H1 (cell line): ENCODE measurements at regions not wholly inside any gene's neighbourhood (a gene's known extent, or its start where the extent isn't known, plus 50 kb on each side); places are given as distances from the start of the nearest gene placed in this dataset.

Experiments used
- CTCF ChIA-PET: fragments of 300-600 bp; sonication (Branson Sonifier 250); formaldehyde crosslinking; loops from one replicate; lab custom pipeline; 2021; ENCODE audit not compliant: partially characterized antibody; lab: Charles Lee
- POLR2A ChIA-PET: fragments of 300-600 bp; sonication (Branson Sonifier 250); formaldehyde crosslinking; loops from one replicate; lab custom pipeline; 2021; ENCODE audit warnings: inconsistent platforms; ENCODE audit not compliant: partially characterized antibody; lab: Charles Lee
- DNase-seq, 2 experiments: peaks; one replicate each; pipeline versions ENCODE4 v3.0.0 to v3.0.0-alpha.2; 2010 to 2022; ENCODE audit warnings: low spot score in 2 of 2, low read depth in 1 of 2, mixed read lengths in 1 of 2
- FAIRE-seq: peaks from 2 replicates; lab custom pipeline; 2011; peaks lifted over from hg19 to GRCh38; lab: Jason Lieb, UNC
- H2AFZ ChIP-seq: 2 replicates; pipeline ENCODE4 v1.8.1; 2012; ENCODE audit warnings: low read length, inconsistent platforms
- H2AK5ac ChIP-seq: 2 replicates; pipeline ENCODE4 v1.6.1; 2013; ENCODE audit warnings: low read depth, low read length
- H2BK120ac ChIP-seq: replicated peaks from 2 replicates; pipeline ENCODE3; 2013; ENCODE audit warnings: low read depth, low read length, inconsistent platforms
- H2BK12ac ChIP-seq: 2 replicates; pipeline ENCODE4 v1.6.1; 2013; ENCODE audit warnings: low read depth, low read length
- H2BK15ac ChIP-seq: 2 replicates; pipeline ENCODE4 v1.6.1; 2013; ENCODE audit warnings: low read length
- H2BK20ac ChIP-seq: 2 replicates; pipeline ENCODE4 v1.6.1; 2013; ENCODE audit warnings: low read length
- H2BK5ac ChIP-seq: 2 replicates; pipeline ENCODE4 v1.6.1; 2013; ENCODE audit warnings: low read depth, low read length
- H3K14ac ChIP-seq: 2 replicates; pipeline ENCODE4 v1.6.1; 2013; ENCODE audit warnings: inconsistent platforms; ENCODE audit not compliant: insufficient read length
- H3K18ac ChIP-seq: 2 replicates; pipeline ENCODE4 v1.6.1; 2013; ENCODE audit warnings: low read length; ENCODE audit errors: extremely low read depth
- H3K23ac ChIP-seq: 2 replicates; pipeline ENCODE4 v1.6.1; 2013; ENCODE audit warnings: inconsistent platforms; ENCODE audit not compliant: insufficient read length
- H3K23me2 ChIP-seq: 2 replicates; pipeline ENCODE4 v1.6.1; 2013; ENCODE audit warnings: low read depth, low read length
- H3K27ac ChIP-seq: 2 replicates; pipeline ENCODE4 v1.6.1; 2011; ENCODE audit warnings: low read depth, low read length, inconsistent platforms
- H3K27me3 ChIP-seq, 4 experiments: replicated peaks in 1 of 4; 1 replicate in 1 of 4; 2 replicates in 3 of 4; pipeline versions ENCODE4 v1.6.1 to v1.8.1; 2011 to 2013; ENCODE audit warnings: low read length in 3 of 4, mild to moderate bottlenecking in 3 of 4, inconsistent platforms in 2 of 4, mixed read lengths in 2 of 4, moderate library complexity in 1 of 4; ENCODE audit not compliant: control insufficient read depth in 3 of 4, insufficient read depth in 3 of 4; ENCODE audit errors: extremely low read depth in 1 of 4
- H3K36me3 ChIP-seq, 4 experiments: 2 replicates each; pipeline versions ENCODE4 v1.6.1 to v1.8.1; 2011 to 2013; ENCODE audit warnings: mild to moderate bottlenecking in 4 of 4, low read length in 3 of 4, moderate library complexity in 2 of 4, control low read depth in 1 of 4, inconsistent platforms in 1 of 4; ENCODE audit not compliant: insufficient read depth in 4 of 4, control insufficient read depth in 2 of 4
- H3K4ac ChIP-seq: replicated peaks from 2 replicates; pipeline ENCODE3; 2013; ENCODE audit warnings: low read length, low read depth, mixed read lengths, inconsistent platforms; ENCODE audit not compliant: insufficient read length
- H3K4me1 ChIP-seq, 4 experiments: replicated peaks in 1 of 4; 1 replicate in 1 of 4; 2 replicates in 3 of 4; pipeline versions ENCODE4 v1.6.1 to v1.8.1; 2011 to 2013; ENCODE audit warnings: low read length in 3 of 4, inconsistent platforms in 2 of 4, mixed read lengths in 1 of 4; ENCODE audit not compliant: insufficient read depth in 4 of 4, control insufficient read depth in 3 of 4
- H3K4me2 ChIP-seq, 2 experiments: 2 replicates each; pipeline versions ENCODE4 v1.6.1 to v1.8.1; 2011 to 2013; ENCODE audit warnings: low read depth in 2 of 2, low read length in 2 of 2, control low read depth in 1 of 2, inconsistent platforms in 1 of 2, mild to moderate bottlenecking in 1 of 2; ENCODE audit not compliant: insufficient read depth in 1 of 2
- H3K4me3 ChIP-seq, 4 experiments: fragments of 200-600, 300-600 bp in 1 of 4; sonication (generic), shearing (Covaris generic), sonication (Bioruptor Twin) in 1 of 4; 2 replicates each; pipeline versions ENCODE4 v1.5.1 to v1.8.1; 2011 to 2016; ENCODE audit warnings: low read length in 4 of 4, low read depth in 3 of 4, control low read depth in 2 of 4, inconsistent platforms in 2 of 4, mild to moderate bottlenecking in 2 of 4, mixed read lengths in 1 of 4, moderate library complexity in 1 of 4; ENCODE audit not compliant: insufficient read depth in 2 of 4; ENCODE audit errors: extremely low read depth in 1 of 4
- H3K56ac ChIP-seq: replicated peaks from 2 replicates; pipeline ENCODE3; 2013; ENCODE audit warnings: low read depth, mild to moderate bottlenecking, mixed read lengths, low read length, inconsistent platforms; ENCODE audit not compliant: insufficient read length
- H3K79me1 ChIP-seq: 2 replicates; pipeline ENCODE4 v1.6.1; 2013; ENCODE audit warnings: low read depth, low read length, control low read depth
- H3K79me2 ChIP-seq, 2 experiments: 2 replicates each; pipeline versions ENCODE4 v1.6.1 to v1.8.1; 2012 to 2013; ENCODE audit warnings: low read length in 2 of 2, mild to moderate bottlenecking in 2 of 2, inconsistent platforms in 1 of 2; ENCODE audit not compliant: insufficient read depth in 2 of 2, control insufficient read depth in 1 of 2
- H3K9ac ChIP-seq, 4 experiments: replicated peaks in 1 of 4; 1 replicate in 1 of 4; 2 replicates in 3 of 4; pipeline versions ENCODE4 v1.6.1 to v1.8.1; 2011 to 2013; ENCODE audit warnings: low read depth in 3 of 4, low read length in 3 of 4, control low read depth in 2 of 4, mild to moderate bottlenecking in 2 of 4, moderate library complexity in 2 of 4, inconsistent platforms in 1 of 4; ENCODE audit errors: extremely low read depth in 1 of 4
- H3K9me3 ChIP-seq, 2 experiments: 2 replicates each; pipeline versions ENCODE4 v1.6.1 to v1.8.1; 2012 to 2013; ENCODE audit warnings: mild to moderate bottlenecking in 2 of 2, moderate library complexity in 2 of 2, control low read depth in 1 of 2, inconsistent platforms in 1 of 2, low read depth in 1 of 2, low read length in 1 of 2, mixed read lengths in 1 of 2; ENCODE audit not compliant: insufficient read depth in 2 of 2
- H4K20me1 ChIP-seq, 2 experiments: replicated peaks in 1 of 2; 2 replicates each; pipeline versions ENCODE3 to v1.8.1; 2011 to 2013; ENCODE audit warnings: inconsistent platforms in 2 of 2, low read length in 2 of 2, mild to moderate bottlenecking in 1 of 2; ENCODE audit not compliant: insufficient read depth in 2 of 2, control insufficient read depth in 1 of 2
- H4K5ac ChIP-seq: 2 replicates; pipeline ENCODE4 v1.6.1; 2013; ENCODE audit warnings: low read length, low read depth, mixed read lengths, inconsistent platforms; ENCODE audit not compliant: insufficient read length
- H4K8ac ChIP-seq: 2 replicates; pipeline ENCODE4 v1.8.0; 2013; ENCODE audit warnings: mild to moderate bottlenecking, moderate library complexity, low read length, inconsistent platforms; ENCODE audit not compliant: insufficient read depth; ENCODE audit errors: extremely low read depth
- H4K91ac ChIP-seq: replicated peaks from 2 replicates; pipeline ENCODE3; 2013; ENCODE audit warnings: low read length, mixed read lengths, inconsistent platforms; ENCODE audit not compliant: insufficient read length
- ASH2L ChIP-seq: fragments of 200-600, 300-600 bp; sonication (generic); IDR thresholded peaks from one replicate; pipeline ENCODE4 v1.7.1; 2017; ENCODE audit warnings: low read length
- POU5F1 ChIP-seq: IDR thresholded peaks from 2 replicates; pipeline ENCODE4 v1.6.1; 2011; ENCODE audit warnings: low read depth, mild to moderate bottlenecking, low read length, moderate library complexity
- SIRT6 ChIP-seq: IDR thresholded peaks from one replicate; pipeline ENCODE4 v1.7.1; 2012; ENCODE audit warnings: low read length, inconsistent platforms
- SIX5 ChIP-seq: IDR thresholded peaks from 2 replicates; pipeline ENCODE4 v1.6.1; 2011; ENCODE audit warnings: mild to moderate bottlenecking, low read depth, low read length
- WGBS, 2 experiments: shearing (Covaris generic) in 1 of 2; methylation state at CpG; one replicate each; pipeline versions ENCODE4 v1.1.6 to v1.1.7; 2013 to 2015; ENCODE audit warnings: low lambda C conversion rate in 2 of 2, mixed read lengths in 2 of 2, inconsistent platforms in 1 of 2, low coverage in 1 of 2, missing lambda C conversion rate in 1 of 2; ENCODE audit not compliant: insufficient replicate concordance in 2 of 2, insufficient coverage in 1 of 2, insufficient read length in 1 of 2; ENCODE audit errors: extremely low coverage in 1 of 2, missing lambda C conversion rate in 1 of 2; 5-methylcytosine and 5-hydroxymethylcytosine counted together
- TF ChIP-seq, protein P1 (sequence below): IDR thresholded peaks from 2 replicates; pipeline ENCODE4 v1.6.1; 2012; ENCODE audit warnings: inconsistent platforms
- TF ChIP-seq, protein P2 (sequence below): IDR thresholded peaks from 2 replicates; pipeline ENCODE4 v1.6.1; 2012; ENCODE audit warnings: inconsistent platforms

DNA sequence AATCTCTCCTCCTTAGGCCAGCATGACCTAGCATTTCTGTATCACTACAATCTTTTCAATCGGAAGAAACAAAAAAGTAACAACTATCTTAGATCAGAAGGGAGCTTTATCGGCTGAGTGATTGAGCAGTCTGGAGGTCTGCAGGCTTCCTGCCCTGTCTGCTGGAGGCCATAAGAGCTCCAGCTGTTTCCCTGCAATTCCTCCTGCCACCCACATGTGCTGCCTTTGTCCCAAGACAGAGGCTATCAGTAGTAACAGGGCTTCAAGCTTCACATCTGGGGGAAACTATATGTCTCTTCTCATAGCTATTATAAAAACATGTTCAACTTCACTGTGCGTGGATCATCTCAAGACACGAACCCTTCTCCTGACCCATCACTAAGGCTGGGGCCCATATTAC is 70.1 kb upstream of the VWC2 start:
- H3K9me3 ChIP-seq, result no peaks in the 10 kb centered on the region
- H4K8ac ChIP-seq, result no peak overlapping the region
- H2BK5ac ChIP-seq, result no peak overlapping the region
- H2BK15ac ChIP-seq, result no peak overlapping the region
- H3K4me1 ChIP-seq, result no peaks in the 10 kb centered on the region; a peak in 1 of 7 replicates
- no peak overlapping the region for H3K56ac ChIP-seq
- H3K14ac ChIP-seq, result no peak overlapping the region
- FAIRE-seq (no peak), DNase-seq (no peak)
- WGBS, 2 experiments, result 88% methylated on average over 4 of the region's 4 CpGs; no CpG with 5 or more reads in 1 of the 2 experiments
- no peaks in the 10 kb centered on the region for H4K20me1 ChIP-seq
- no peak overlapping the region for H4K91ac ChIP-seq
- TF ChIP-seq SIRT6 (no peak), SIX5 (no peak), ASH2L (no peak), POU5F1 (no peak)
- TF ChIP-seq, protein P1, sequence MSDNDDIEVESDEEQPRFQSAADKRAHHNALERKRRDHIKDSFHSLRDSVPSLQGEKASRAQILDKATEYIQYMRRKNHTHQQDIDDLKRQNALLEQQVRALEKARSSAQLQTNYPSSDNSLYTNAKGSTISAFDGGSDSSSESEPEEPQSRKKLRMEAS, result no peak
- TF ChIP-seq, protein P2, sequence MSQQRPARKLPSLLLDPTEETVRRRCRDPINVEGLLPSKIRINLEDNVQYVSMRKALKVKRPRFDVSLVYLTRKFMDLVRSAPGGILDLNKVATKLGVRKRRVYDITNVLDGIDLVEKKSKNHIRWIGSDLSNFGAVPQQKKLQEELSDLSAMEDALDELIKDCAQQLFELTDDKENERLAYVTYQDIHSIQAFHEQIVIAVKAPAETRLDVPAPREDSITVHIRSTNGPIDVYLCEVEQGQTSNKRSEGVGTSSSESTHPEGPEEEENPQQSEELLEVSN, result no peak
- no peak overlapping the region for H2BK120ac ChIP-seq
- CTCF ChIA-PET, result no interaction called here
- H2AK5ac ChIP-seq, result no peak overlapping the region
- POLR2A ChIA-PET, result no interaction called here
- H3K79me2 ChIP-seq, result no peaks in the 10 kb centered on the region
- no peak overlapping the region for H3K23ac ChIP-seq
- H3K36me3 ChIP-seq, result no peaks in the 10 kb centered on the region
- H3K9ac ChIP-seq, result no peak overlapping the region
- no peak overlapping the region for H2AFZ ChIP-seq
- no peaks in the 10 kb centered on the region for H3K23me2 ChIP-seq
- no peak overlapping the region for H2BK12ac ChIP-seq
- H3K79me1 ChIP-seq, result no peaks in the 10 kb centered on the region
- H3K4ac ChIP-seq, result no peak overlapping the region
- H3K4me3 ChIP-seq, result no peak overlapping the region
- no peak overlapping the region for H3K27ac ChIP-seq
- no peak overlapping the region for H3K18ac ChIP-seq
- no peak overlapping the region for H3K4me2 ChIP-seq
- no peak overlapping the region for H2BK20ac ChIP-seq
- H3K27me3 ChIP-seq, result no peaks in the 10 kb centered on the region
- H4K5ac ChIP-seq, result no peak overlapping the region
